ENCODE measurements at regions not wholly inside any gene's neighbourhood (a gene's known extent, or its start where the extent isn't known, plus 50 kb on each side); places are given as distances from the start of the nearest gene placed in this dataset.
"Not testable (repeated sequence)": the region's sequence is repeated elsewhere in the genome, so short reads cannot be mapped to it uniquely, and the experiment has no call there.

DNA sequence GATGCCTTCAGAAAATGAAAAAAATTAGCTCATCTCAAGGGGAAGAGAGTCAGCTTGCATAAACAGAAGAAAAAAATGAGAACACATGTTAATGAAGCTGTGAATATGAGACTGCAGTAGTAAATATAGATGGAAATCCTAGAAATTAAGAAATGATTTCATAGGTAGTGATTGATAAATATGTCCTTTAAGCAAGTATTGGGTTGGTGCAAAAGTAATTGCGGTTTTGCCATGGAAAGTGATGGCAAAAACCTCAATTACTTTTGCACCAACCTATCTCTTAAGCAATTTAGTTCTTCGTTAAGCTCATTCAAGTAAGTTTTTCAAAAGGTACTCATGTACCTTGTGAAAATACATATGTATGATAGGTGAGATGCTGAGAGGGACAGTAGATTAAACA lies 400.9 kb downstream of the SH2D1A start:
- Histone ChIP-seq H3K4me1 (replicated peaks in 1 of 2) (no peaks in the 10 kb centered on the region), H3K4me3 (no peak overlapping the region), H3K27ac (no peak overlapping the region)
- ATAC-seq (replicated peaks in 6 of 8), result no peak
- WGBS, 10 experiments, result 0 to 100% (median 48%) methylated on average over 1 to 2 of the region's 2 CpGs; no CpG with 5 or more reads in 2 of the 10 experiments
- in situ Hi-C loops (cut with MboI; ENCODE audit: low pct_unique_long_range_greater_than_20kb in 2 of 9, low sequenced_read_pairs in 9 of 9, unreplicated experiment in 9 of 9), result no loop called here

DNA sequence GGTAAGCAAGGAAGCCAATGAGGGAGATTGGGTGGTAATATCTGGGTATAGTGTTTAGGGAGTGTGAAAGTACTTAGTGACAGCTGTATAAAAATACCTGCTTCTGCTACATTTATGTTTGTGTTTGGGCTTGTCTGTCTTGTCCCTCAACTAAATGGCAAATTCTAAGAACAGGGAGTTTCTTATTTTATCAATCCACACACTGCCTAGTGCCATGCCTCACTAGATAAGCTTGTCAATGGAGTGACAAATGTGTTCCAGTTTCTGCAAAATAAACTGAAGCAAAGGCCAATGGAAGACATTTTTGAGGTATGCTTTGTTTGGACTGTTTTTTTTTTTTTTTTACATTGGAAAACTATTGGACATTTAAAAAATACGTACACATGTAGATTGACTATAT lies 418.0 kb downstream of the SH2D1A start:
- 20 to 100% (median 38%) methylated on average over 1 of the region's 1 CpG; no CpG with 5 or more reads in 3 of the 10 experiments for WGBS, 10 experiments
- in situ Hi-C loops (cut with MboI; ENCODE audit: low pct_unique_long_range_greater_than_20kb in 2 of 9, low sequenced_read_pairs in 9 of 9, unreplicated experiment in 9 of 9), result no loop called here
- ATAC-seq (replicated peaks in 6 of 8), result no peak
- H3K4me1 ChIP-seq (replicated peaks in 1 of 2), result no peaks in the 10 kb centered on the region
- H3K27ac ChIP-seq, result no peak overlapping the region
- H3K4me3 ChIP-seq, result no peak overlapping the region

DNA sequence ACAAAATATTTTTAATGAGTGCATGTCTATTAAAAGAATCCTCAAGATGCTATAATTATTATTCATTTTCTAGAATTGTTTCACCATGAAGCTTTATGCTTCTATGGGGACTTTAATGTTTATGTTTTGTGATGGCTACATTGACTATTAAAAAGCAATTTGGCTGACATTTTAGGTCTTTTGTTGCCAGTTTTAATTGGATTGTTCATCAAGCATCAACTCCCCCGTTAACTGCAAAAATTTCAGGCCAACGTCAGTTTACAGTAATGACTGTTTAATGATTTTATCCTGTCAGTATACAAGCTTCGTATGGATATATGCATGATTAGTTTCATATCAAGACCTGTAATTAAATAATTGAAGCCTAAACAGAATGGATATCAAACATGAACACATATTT lies 422.8 kb downstream of the SH2D1A start:
- 17 to 100% (median 80%) methylated on average over 1 to 3 of the region's 3 CpGs; no CpG with 5 or more reads in 1 of the 10 experiments for WGBS, 10 experiments
- no peak for ATAC-seq (replicated peaks in 6 of 8)
- no peak overlapping the region for H3K27ac ChIP-seq
- no peak overlapping the region for H3K4me3 ChIP-seq
- in situ Hi-C loops (cut with MboI; ENCODE audit: low pct_unique_long_range_greater_than_20kb in 2 of 9, low sequenced_read_pairs in 9 of 9, unreplicated experiment in 9 of 9), result no loop called here
- no peaks in the 10 kb centered on the region for H3K4me1 ChIP-seq (replicated peaks in 1 of 2)

DNA sequence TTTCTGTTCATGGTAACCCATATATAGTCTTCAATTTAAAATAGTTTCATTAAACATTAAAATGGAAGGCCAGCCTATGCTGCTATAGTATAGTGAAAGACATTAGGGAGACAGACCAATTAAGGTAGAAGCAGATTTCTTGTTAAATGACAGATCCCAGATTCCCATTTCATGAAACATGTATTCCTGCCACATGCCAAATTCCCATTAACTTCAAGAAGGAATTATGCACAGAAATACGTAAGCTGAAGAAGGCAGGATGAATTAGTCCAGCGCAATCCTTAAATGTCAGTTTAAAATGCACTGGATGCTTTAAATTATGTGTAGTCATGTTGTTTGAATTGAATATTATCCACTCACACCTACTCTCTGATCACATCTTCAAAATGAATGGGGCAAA lies 424.9 kb downstream of the SH2D1A start:
- Histone ChIP-seq H3K4me3 (no peak overlapping the region), H3K27ac (no peak overlapping the region), H3K4me1 (replicated peaks in 1 of 2) (no peaks in the 10 kb centered on the region)
- WGBS, 10 experiments, result 48 to 100% (median 76%) methylated on average over 1 to 2 of the region's 2 CpGs; no CpG with 5 or more reads in 4 of the 10 experiments
- no peak for ATAC-seq (replicated peaks in 6 of 8)
- in situ Hi-C loops (cut with MboI; ENCODE audit: low pct_unique_long_range_greater_than_20kb in 2 of 9, low sequenced_read_pairs in 9 of 9, unreplicated experiment in 9 of 9), result no loop called here

DNA sequence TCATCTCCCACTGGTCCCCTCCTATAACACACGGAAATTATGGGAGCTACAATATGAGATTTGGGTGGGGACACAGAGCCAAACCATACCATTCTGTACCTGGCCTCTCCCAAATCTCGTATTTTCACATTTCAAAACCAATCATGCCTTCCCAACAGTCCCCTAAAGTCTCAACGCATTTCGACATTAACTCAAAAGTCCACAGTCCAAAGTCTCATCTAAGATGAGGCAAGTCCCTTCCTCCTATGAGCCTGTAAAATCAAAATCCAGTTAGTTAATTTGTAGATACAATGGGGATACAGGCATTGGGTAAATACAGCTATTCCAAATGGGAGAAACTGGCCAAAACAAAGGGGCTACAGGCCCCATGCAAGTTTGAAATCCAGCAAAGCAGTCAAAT lies 441.9 kb downstream of the SH2D1A start:
- WGBS, 10 experiments, result 20 to 100% (median 46%) methylated on average over 1 to 4 of the region's 4 CpGs; no CpG with 5 or more reads in 6 of the 10 experiments
- ATAC-seq (replicated peaks in 6 of 8); H3K4me3 ChIP-seq; H3K4me1 ChIP-seq (replicated peaks in 1 of 2); H3K27ac ChIP-seq; in situ Hi-C loops (cut with MboI; ENCODE audit: low pct_unique_long_range_greater_than_20kb in 2 of 9, low sequenced_read_pairs in 9 of 9, unreplicated experiment in 9 of 9): not testable (repeated sequence)

DNA sequence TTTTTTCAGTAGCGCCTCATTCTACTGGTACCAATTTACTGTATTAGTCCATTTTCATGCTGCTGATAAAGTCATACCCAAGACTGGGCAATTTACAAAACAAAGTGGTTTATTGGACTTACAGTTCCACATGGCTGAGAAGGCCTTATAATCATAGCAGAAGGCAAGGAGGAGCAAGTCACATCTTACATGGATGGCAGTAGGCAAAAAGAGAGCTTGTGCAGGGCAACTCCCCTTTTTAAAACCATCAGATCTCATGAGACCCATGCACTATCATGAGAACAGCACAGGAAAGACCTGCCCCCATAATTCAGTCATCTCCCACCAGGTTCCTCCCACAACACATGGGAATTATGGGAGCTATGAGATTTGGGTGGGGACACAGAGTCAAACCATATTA lies 443.5 kb downstream of the SH2D1A start:
- ATAC-seq (replicated peaks in 6 of 8); H3K4me3 ChIP-seq; in situ Hi-C loops (cut with MboI; ENCODE audit: low pct_unique_long_range_greater_than_20kb in 2 of 9, low sequenced_read_pairs in 9 of 9, unreplicated experiment in 9 of 9); H3K27ac ChIP-seq; H3K4me1 ChIP-seq (replicated peaks in 1 of 2): not testable (repeated sequence)
- 67% methylated on average over 1 of the region's 1 CpG; no CpG with 5 or more reads in 9 of the 10 experiments for whole genome bisulfite sequencing, 10 experiments

DNA sequence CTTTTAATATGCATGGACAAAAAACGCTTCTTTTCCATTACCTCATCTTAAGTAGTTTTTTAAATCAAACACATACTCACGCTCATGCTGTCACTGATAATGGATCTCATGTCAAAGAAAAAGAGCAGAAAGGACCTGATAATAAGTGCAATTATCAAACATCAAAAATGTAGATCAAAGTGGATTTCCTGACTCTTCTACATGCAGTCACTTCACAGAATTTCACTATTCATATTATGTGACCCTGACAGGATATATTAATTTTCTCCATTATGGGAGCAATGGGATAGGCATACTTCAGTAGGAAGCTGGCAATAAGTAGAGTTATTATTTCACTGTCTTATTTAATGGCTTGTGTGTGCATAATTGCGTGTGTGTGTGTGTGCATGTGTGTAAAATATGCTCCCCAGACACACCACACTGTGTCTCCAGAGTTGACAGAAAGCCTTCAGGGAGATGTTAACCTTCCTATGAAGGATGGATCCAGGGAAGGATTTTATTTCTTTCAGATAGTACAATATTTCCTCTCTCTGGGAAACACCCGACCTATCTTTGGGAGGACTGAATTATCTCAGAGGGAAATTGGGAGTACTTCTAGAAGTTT lies 445.2 kb downstream of the SH2D1A start:
- WGBS, 10 experiments, result 0 to 60% (median 40%) methylated on average over 1 to 4 of the region's 4 CpGs; no CpG with 5 or more reads in 5 of the 10 experiments
- H3K4me3 ChIP-seq, result no peak overlapping the region
- H3K27ac ChIP-seq, result no peak overlapping the region
- no peak for ATAC-seq (replicated peaks in 6 of 8)
- no peaks in the 10 kb centered on the region for H3K4me1 ChIP-seq (replicated peaks in 1 of 2)
- in situ Hi-C loops (cut with MboI; ENCODE audit: low pct_unique_long_range_greater_than_20kb in 2 of 9, low sequenced_read_pairs in 9 of 9, unreplicated experiment in 9 of 9), result no loop called here

DNA sequence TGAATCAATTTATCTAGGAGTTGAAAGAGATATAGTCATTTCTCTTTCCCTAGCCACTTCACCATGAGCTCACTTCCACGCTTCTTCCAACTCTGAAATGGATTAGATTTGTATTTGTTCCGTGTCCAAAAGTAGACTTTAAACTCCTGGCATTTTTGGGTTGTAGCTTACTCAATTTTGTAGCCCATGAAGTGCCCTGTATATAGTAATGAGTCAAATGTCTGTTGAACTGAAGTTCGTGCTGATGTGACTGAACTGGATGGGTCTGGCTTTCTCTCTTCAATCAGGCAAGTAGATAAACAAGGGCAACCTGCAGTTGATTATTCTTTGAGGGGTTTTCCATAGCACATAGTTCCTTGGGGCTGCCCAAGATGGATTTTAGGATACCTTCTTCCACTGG lies 450.6 kb downstream of the SH2D1A start:
- 18 to 93% (median 59%) methylated on average over 1 to 3 of the region's 3 CpGs; no CpG with 5 or more reads in 4 of the 10 experiments for WGBS, 10 experiments
- Histone ChIP-seq H3K4me1 (replicated peaks in 1 of 2) (no peaks in the 10 kb centered on the region), H3K4me3 (no peak overlapping the region), H3K27ac (no peak overlapping the region)
- in situ Hi-C loops (cut with MboI; ENCODE audit: low pct_unique_long_range_greater_than_20kb in 2 of 9, low sequenced_read_pairs in 9 of 9, unreplicated experiment in 9 of 9), result no loop called here
- no peak for ATAC-seq (replicated peaks in 6 of 8)

DNA sequence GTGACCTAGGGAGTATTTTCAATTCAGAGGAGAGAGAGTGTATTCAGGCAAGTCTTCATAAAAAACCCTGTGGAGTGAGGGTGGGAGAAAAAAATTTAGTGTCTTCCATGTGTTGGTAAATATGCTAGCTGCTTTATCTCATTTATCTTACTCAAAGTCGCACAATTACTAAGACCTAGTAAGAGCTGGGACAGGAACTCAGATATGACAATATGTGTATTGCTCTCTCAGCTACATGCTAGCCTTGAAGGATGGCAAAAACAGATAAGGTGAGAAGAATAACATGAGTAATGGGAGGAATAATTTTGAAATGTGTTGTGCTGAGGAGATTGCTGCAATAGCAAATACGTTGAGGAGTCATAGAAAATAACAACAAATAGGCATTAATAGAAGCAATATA lies 458.6 kb downstream of the SH2D1A start:
- ATAC-seq (replicated peaks in 6 of 8), result no peak
- Histone ChIP-seq H3K4me1 (replicated peaks in 1 of 2) (no peaks in the 10 kb centered on the region), H3K4me3 (no peak overlapping the region), H3K27ac (no peak overlapping the region)
- in situ Hi-C loops (cut with MboI; ENCODE audit: low pct_unique_long_range_greater_than_20kb in 2 of 9, low sequenced_read_pairs in 9 of 9, unreplicated experiment in 9 of 9), result no loop called here
- WGBS, 10 experiments, result 25 to 83% (median 41%) methylated on average over 1 to 2 of the region's 2 CpGs; no CpG with 5 or more reads in 6 of the 10 experiments

DNA sequence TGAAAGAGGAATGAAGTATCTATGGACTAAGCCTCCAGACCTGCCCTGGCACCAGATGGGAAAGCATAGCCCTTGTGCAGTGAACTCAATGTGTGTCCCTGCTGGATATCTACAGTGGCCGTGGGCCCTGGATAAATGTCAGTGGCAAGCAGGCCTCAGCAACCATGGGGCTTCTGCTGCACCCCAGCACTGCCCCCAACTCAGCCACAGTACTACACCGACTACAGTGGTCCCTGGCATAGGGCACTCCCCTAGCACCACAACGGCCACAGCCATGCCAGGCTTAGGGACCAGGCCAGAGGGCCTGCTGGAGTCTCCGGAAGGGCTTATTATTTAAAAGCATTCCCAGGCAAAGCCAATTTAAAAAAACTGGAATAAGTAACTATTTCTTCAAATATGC lies 459.1 kb downstream of the SH2D1A start:
- no peak for ATAC-seq (replicated peaks in 6 of 8)
- WGBS, 10 experiments, result 70 to 100% (median 83%) methylated on average over 1 to 3 of the region's 4 CpGs; no CpG with 5 or more reads in 7 of the 10 experiments
- H3K4me1 ChIP-seq (replicated peaks in 1 of 2), result no peaks in the 10 kb centered on the region
- no peak overlapping the region for H3K4me3 ChIP-seq
- in situ Hi-C loops (cut with MboI; ENCODE audit: low pct_unique_long_range_greater_than_20kb in 2 of 9, low sequenced_read_pairs in 9 of 9, unreplicated experiment in 9 of 9), result no loop called here
- no peak overlapping the region for H3K27ac ChIP-seq

DNA sequence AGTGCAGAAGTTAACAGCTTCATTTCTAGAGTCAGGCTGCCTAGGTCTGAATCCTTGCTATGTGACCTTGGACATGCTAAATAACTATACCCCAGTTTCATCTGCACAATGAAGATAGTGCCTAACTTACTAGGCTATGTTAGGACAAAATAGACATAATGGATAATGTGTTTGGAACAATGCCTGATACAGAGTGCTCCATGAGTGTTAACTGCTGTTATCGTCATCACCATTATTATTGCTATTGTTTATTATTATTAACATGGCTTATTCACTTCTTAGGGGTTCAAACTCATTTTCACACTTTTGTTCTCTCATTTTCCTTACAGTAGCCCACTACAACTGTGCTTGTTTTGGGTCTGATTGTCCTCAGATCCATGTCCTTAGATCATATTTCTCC lies 467.7 kb downstream of the SH2D1A start:
- H3K27ac ChIP-seq, result no peak overlapping the region
- no peak for ATAC-seq (replicated peaks in 6 of 8)
- no peaks in the 10 kb centered on the region for H3K4me1 ChIP-seq (replicated peaks in 1 of 2)
- WGBS, 10 experiments, result 36 to 100% (median 40%) methylated on average over 1 of the region's 1 CpG; no CpG with 5 or more reads in 7 of the 10 experiments
- in situ Hi-C loops (cut with MboI; ENCODE audit: low pct_unique_long_range_greater_than_20kb in 2 of 9, low sequenced_read_pairs in 9 of 9, unreplicated experiment in 9 of 9), result no loop called here
- no peak overlapping the region for H3K4me3 ChIP-seq

DNA sequence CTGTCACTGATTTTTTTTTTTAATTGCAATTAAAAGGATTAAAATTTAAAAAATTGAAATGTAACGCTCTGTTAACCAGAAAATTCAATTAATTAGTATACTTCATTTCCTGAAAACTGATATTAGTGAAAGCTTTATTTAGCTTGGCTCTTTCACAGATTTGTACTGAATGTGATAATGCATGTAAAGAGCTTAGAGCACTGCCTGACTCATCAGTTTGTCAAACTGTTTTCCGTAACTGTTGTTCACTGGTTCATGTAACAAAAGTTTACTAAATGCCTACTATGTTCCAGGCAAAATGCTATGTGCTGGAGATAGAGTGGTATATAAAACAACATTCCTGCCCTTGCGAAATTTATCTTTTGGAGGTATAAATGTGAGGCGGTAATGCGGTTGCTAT lies 471.7 kb downstream of the SH2D1A start:
- in situ Hi-C loops (cut with MboI; ENCODE audit: low pct_unique_long_range_greater_than_20kb in 2 of 9, low sequenced_read_pairs in 9 of 9, unreplicated experiment in 9 of 9), result no loop called here
- peak in 1 of 8 experiments; percentile 56 for ATAC-seq (replicated peaks in 6 of 8)
- WGBS, 10 experiments, result 34 to 100% (median 40%) methylated on average over 1 to 4 of the region's 5 CpGs; no CpG with 5 or more reads in 5 of the 10 experiments

DNA sequence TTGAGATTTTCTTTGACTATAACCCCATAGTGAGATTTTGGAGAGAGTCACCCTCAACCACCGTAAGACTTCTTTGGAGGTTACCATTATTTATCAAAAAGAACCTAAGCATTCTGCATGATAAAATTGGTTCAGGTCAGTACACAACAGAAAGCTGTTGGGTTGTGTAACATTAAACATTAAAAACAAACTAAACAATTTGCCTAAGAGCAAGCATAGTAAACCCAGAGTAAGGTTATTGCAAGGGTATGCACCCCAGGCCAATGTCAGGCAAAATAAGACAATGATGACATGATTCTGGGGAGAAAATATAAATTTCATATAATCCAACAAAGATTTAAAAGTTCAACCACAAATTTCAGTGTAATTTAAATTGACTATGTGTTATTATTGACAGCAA lies 472.4 kb downstream of the SH2D1A start:
- ATAC-seq (replicated peaks in 6 of 8), result no peak

More for the DNA sequence above, 471.7 kb downstream of the SH2D1A start:
- Histone ChIP-seq H3K4me3 (no peak overlapping the region), H3K27ac (no peak overlapping the region), H3K4me1 (replicated peaks in 1 of 2) (no peaks in the 10 kb centered on the region)

DNA sequence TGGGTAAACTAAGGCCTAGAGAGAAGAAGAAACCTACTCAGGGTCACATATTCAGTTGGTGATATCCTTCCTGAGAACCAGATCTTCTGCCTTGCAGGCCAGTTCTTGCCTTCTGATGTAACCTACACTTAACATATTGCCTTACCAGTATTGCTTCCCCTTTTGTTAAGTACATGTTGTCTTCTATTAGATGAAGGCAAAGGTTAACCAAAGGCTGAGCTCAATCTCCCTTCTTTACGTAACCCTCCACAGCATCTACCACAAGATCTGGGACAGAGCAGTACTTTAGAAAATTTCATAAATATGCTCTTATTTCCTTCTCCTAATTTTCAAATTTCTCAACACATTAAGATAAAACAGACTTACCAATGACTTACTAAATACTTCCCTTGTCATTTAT lies 474.4 kb downstream of the SH2D1A start:
- Histone ChIP-seq H3K27ac (no peak overlapping the region), H3K4me3 (no peak overlapping the region), H3K4me1 (replicated peaks in 1 of 2) (no peaks in the 10 kb centered on the region)
- no peak for ATAC-seq (replicated peaks in 6 of 8)
- 90 to 100% (median 100%) methylated on average over 1 of the region's 1 CpG; no CpG with 5 or more reads in 7 of the 10 experiments for WGBS, 10 experiments
- in situ Hi-C loops (cut with MboI; ENCODE audit: low pct_unique_long_range_greater_than_20kb in 2 of 9, low sequenced_read_pairs in 9 of 9, unreplicated experiment in 9 of 9), result no loop called here

More for the DNA sequence above, 472.4 kb downstream of the SH2D1A start:
- no peak overlapping the region for H3K4me3 ChIP-seq
- H3K27ac ChIP-seq, result no peak overlapping the region
- H3K4me1 ChIP-seq (replicated peaks in 1 of 2), result no peaks in the 10 kb centered on the region
- in situ Hi-C loops (cut with MboI; ENCODE audit: low pct_unique_long_range_greater_than_20kb in 2 of 9, low sequenced_read_pairs in 9 of 9, unreplicated experiment in 9 of 9), result no loop called here
- 40 to 75% methylated on average over 1 of the region's 1 CpG; no CpG with 5 or more reads in 8 of the 10 experiments for WGBS, 10 experiments
